Islet of Langerhans (tissue), 1 donor: ENCODE measurements at regions not wholly inside any gene's neighbourhood (a gene's known extent, or its start where the extent isn't known, plus 50 kb on each side); places are given as distances from the start of the nearest gene placed in this dataset.

Experiments used
- FAIRE-seq: peaks from one replicate; lab custom pipeline; 2011; peaks lifted over from hg19 to GRCh38; lab: Jason Lieb, UNC

GRCh38 chrX:43581888-43582539 is 74.1 kb upstream of the MAOA start:
- no peak for FAIRE-seq

- FAIRE-seq = no peak
These were observed 73.6 kb upstream of the MAOA start for GRCh38 chrX:43582540-43582913.

GRCh38 chrX:43585922-43586321 is 70.2 kb upstream of the MAOA start:
- no peak for FAIRE-seq

GRCh38 chrX:43586830-43587229 is 69.3 kb upstream of the MAOA start:
- FAIRE-seq = no peak

- FAIRE-seq = no peak
These were observed 66.4 kb upstream of the MAOA start for GRCh38 chrX:43589735-43590134.

- no peak for FAIRE-seq
These were observed 65.9 kb upstream of the MAOA start for GRCh38 chrX:43590150-43590549.

- FAIRE-seq = peak; percentile 79
These were observed 63.5 kb upstream of the MAOA start for GRCh38 chrX:43592597-43592996.

- peak; percentile 27 for FAIRE-seq
These were observed 60.2 kb upstream of the MAOA start for GRCh38 chrX:43595931-43596330.

- no peak for FAIRE-seq
These were observed 51.3 kb upstream of the MAOA start for GRCh38 chrX:43604753-43605152.

GRCh38 chrX:43605351-43605750 is 50.7 kb upstream of the MAOA start:
- no peak for FAIRE-seq
